Fibroblast of pulmonary artery (primary cell): ENCODE measurements at regions not wholly inside any gene's neighbourhood (a gene's known extent, or its start where the extent isn't known, plus 50 kb on each side); places are given as distances from the start of the nearest gene placed in this dataset.
A peak's percentile ranks its signal among the peaks of the same experiment; 100 is the strongest.
"Not testable (repeated sequence)": the region's sequence is repeated elsewhere in the genome, so short reads cannot be mapped to it uniquely, and the experiment has no call there.

ENCODE experiments used
- DNase-seq: peaks from one replicate; pipeline ENCODE4 v3.0.0-alpha.2; 2010; ENCODE audit warnings: low read depth
- H3K4me3 ChIP-seq: replicated peaks from 2 replicates; pipeline ENCODE4 v1.5.1; 2011; ENCODE audit warnings: low read depth, mild to moderate bottlenecking, control low read depth, low read length, moderate library complexity
- TF ChIP-seq, protein P1 (sequence below): IDR thresholded peaks from 2 replicates; pipeline ENCODE4 v1.5.1; 2011; ENCODE audit warnings: mild to moderate bottlenecking, control low read depth, low read length, inconsistent platforms; ENCODE audit errors: missing control alignments

DNA sequence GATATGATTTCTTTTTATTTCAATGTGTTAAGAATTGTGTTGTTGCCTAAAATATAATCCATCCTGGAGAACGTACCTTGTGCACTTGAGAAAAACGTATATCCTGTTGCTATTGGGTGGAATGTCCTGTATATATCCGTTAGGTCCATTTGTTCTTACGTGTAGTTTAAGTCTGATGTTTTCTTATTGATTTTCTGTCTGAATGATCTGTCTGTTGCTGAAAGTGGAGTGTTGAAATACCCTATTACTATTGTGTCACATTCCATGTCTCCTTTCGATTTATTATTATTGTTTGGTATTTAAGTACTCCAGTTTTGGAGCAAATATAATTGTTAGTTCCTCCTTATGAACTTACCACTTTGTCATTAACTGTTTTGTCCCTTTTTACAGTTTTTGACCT is 270.6 kb downstream of the UBE2NL start:
- DNase-seq, H3K4me3 ChIP-seq: not testable (repeated sequence)

DNA sequence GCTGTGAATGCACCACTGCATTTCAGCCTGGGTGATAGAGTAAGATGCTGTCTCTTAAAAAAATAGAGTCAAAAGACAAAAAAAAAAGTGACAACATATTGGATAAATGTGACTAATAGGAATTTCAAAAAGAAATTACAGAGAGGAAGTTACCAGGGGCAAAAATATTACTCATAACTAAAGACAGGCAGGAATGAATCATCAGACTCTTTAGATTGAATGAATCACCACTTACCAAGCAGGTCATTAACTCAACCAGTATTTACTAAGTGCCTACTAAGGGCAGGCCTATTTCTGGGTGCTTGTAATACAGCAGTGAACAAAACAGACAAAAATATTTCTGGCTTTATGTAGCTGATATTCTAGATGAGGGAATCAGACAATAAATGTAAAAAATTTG is 301.3 kb downstream of the UBE2NL start:
- DNase-seq, H3K4me3 ChIP-seq: not testable (repeated sequence)

DNA sequence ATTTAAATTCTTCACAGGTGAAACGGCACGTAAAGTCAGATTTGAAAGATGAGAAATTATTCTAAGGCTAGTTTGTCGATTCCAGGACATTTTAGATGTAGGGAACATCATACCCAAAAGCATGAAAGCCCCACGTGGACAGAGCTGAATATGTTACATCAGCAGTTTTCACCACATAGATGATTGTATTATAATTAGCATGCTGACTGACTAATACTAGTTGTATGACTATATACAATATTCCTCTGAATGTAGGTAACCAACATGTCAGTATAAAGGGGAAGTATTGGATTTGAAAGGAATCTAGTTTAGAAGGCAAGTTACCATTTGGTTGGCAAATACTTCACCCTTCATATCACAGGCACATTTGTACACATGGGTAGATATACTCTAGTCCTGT is 304.6 kb downstream of the UBE2NL start:
- not testable (repeated sequence) for H3K4me3 ChIP-seq, DNase-seq

DNA sequence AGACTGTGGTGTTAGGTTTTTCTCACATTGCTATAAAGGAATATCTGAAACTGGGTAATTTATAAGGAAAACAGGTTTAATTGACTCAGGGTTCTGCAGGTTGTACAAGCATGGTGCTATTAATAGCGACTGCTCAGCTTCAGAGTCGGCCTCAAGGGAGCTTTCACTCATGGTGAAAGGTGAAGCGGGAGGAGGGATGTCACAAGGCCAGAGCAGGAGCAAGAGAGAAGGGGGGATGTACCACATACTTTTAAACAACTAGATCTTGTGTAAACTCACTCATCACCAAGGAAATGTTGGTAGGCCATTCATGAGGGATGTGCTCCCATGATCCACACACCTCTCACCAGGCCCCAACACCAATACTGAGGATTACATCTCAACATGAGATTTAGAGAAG is 313.2 kb downstream of the UBE2NL start:
- not testable (repeated sequence) for DNase-seq, H3K4me3 ChIP-seq

DNA sequence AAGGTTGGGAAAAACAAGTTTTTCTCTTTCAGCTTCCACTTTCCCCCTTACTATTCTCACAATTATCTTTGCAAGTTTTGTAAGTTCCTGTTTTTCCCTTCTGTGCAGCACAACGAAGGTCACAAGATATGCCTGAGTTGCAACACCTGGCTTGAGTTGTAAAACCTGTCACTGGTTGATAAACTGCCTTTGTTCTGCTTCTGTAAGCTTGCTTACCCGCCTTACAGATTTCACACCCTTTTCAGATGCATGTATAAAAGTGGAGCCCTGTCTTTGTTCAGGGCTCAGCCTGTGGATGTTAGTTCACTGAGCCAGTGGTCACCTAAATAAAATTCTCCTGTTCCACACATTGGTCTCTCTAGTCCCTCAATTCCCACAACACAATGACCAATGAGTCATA is 318.9 kb downstream of the UBE2NL start:
- H3K4me3 ChIP-seq, DNase-seq: not testable (repeated sequence)

DNA sequence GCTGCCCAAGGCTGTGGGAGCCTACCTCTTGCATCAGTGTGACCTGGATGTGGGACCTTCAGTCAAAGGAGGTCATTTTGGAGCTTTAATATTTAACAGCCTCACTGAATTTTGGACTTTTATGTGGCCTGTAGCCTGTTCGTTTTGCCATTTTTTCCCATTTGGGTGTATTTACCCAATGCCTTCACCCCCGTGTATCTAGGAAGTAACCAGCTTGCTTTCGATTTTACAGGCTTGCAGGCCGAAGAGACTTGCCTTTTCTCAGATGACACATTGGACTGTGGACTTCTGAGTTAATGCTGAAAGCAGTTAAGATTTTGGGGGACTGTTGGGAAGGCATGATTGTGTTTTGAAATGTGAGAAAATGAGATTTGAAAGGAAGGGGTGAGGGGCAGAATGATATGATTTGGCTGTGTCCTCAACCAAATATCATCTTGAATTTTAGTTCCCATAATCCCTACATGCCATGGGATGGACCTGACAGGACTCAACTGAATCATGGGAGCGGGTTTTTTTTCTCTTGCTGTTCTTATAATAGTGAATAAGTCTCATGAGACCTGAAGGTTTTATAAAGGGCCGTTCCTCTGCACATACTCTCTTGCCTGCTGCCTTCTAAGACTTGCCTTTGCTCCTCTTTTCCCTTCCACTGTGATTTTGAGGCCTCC is 324.6 kb downstream of the UBE2NL start:
- not testable (repeated sequence) for H3K4me3 ChIP-seq, DNase-seq

DNA sequence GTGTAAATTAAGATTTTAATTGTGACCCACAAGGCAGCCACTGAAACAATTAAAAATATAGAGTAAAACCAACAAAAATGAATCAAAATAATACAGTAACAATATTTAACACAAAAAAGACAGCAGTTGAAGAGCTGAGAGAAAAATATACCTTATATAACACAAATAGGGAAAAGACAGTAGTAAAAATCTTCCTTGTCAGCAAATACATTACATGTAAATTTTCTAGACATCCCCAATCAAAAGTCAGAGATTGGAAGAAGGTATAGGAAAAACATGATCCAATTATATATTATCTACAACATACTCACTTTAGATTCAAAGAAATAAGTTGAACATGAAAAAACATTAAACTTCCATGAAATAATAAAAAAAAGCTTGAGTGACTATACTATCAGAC is 330.8 kb downstream of the UBE2NL start:
- TF ChIP-seq, protein P1, sequence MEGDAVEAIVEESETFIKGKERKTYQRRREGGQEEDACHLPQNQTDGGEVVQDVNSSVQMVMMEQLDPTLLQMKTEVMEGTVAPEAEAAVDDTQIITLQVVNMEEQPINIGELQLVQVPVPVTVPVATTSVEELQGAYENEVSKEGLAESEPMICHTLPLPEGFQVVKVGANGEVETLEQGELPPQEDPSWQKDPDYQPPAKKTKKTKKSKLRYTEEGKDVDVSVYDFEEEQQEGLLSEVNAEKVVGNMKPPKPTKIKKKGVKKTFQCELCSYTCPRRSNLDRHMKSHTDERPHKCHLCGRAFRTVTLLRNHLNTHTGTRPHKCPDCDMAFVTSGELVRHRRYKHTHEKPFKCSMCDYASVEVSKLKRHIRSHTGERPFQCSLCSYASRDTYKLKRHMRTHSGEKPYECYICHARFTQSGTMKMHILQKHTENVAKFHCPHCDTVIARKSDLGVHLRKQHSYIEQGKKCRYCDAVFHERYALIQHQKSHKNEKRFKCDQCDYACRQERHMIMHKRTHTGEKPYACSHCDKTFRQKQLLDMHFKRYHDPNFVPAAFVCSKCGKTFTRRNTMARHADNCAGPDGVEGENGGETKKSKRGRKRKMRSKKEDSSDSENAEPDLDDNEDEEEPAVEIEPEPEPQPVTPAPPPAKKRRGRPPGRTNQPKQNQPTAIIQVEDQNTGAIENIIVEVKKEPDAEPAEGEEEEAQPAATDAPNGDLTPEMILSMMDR: no peak
- no peak for DNase-seq
- H3K4me3 ChIP-seq: no peak overlapping the region

DNA sequence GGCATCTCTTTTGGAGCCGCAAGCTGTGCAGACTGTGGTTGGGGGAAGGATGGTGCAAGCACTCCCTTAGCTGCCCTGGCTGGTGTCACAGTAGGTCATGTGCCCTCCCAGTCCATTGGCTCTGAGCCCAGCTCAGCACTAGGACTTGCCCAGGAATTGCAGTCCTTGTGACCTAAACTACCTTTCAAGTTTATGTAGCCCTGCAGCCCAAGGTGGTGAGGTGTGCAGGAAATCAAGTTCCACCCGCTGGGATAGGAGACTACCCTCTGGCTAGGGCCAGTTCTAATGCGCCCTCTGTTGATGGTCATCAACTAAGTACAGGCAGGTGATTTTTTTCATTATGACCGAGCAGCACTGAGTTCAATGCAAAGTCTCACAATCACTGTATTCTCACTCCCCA is 335.2 kb downstream of the UBE2NL start:
- TF ChIP-seq, protein P1: no peak
- H3K4me3 ChIP-seq: no peak overlapping the region
- peak; percentile 0 for DNase-seq

DNA sequence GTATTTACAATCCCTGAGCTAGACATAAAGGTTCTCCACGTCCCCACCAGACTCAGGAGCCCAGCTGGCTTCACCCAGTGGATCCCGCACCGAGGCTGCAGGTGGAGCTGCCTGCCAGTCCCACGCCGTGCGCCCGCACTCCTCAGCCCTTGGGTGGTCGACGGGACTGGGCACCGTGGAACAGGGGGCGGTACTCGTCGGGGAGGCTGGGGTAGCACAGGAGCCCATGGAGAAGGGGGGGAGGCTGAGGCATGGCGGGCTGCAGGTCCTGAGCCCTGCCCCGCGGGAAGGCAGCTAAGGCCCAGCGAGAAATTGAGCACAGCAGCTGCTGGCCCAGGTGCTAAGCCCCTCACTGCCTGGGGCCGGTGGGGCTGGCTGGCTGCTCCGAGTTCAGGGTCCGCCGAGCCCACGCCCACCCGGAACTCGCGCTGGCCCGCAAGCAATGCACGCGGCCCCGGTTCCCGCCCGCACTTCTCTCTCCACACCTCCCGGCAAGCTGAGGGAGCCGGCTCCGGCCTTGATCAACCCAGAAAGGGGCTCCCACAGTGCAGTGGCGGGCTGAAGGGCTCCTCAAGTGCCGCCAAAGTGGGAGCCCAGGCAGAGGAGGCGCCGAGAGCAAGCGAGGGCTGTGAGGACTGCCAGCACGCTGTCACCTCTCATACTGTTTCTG is 347.4 kb downstream of the UBE2NL start:
- DNase-seq, H3K4me3 ChIP-seq: not testable (repeated sequence)

DNA sequence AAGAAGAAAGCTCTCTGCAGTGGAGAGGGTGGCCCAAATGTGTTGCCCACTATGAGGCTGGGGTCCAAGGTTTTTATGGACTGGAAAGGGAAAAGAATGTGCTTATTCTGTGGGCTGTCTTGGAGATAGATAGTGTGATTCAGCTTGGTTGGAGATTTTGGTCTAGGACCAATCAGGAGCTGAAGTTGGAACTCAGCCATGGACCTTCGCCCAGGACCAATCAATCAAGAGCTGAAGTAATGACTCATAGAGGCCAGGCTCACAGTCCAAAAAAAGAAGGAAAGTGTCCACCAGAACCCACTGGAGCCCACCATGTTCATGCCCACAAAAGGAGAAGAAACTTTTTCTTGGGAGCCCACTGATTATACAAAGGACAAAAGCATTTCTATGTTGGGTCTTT is 369.5 kb downstream of the UBE2NL start:
- no peak overlapping the region for H3K4me3 ChIP-seq
- DNase-seq: no peak
- TF ChIP-seq, protein P1: no peak

DNA sequence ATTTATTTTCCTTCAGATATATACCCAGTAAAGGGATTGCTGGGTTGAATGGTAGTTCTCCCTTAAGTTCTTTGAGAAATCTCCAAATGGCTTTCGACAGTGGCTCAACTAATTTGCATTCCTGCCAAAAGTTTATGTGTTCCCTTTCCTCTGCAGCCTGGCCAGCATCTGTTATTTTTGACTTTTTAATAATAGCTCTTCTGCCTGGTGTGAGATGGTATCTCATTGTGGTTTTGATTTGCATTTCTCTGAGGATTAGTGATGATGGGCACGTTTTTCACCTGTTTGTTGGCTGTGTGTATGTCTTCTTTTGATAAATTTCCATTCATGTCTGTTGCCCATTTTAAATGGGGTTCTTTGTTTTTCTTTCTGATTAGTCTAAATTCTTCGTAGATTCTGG is 375.2 kb downstream of the UBE2NL start:
- H3K4me3 ChIP-seq: no peak overlapping the region
- TF ChIP-seq, protein P1: no peak
- no peak for DNase-seq
